GM06990 (cell line): ENCODE measurements at regions not wholly inside any gene's neighbourhood (a gene's known extent, or its start where the extent isn't known, plus 50 kb on each side); places are given as distances from the start of the nearest gene placed in this dataset.

ENCODE experiments used
- DNase-seq: peaks from one replicate; pipeline ENCODE4 v3.0.0-alpha.2; 2011; ENCODE audit not compliant: insufficient read length; ENCODE audit errors: extremely low read depth
- H3K27me3 ChIP-seq: replicated peaks from 2 replicates; pipeline ENCODE4 v1.6.0; 2011; ENCODE audit warnings: low read length; ENCODE audit not compliant: control insufficient read depth, insufficient read depth
- H3K36me3 ChIP-seq: 2 replicates; pipeline ENCODE4 v1.5.1; 2011; ENCODE audit warnings: low read length; ENCODE audit not compliant: control insufficient read depth, insufficient read depth
- H3K4me3 ChIP-seq: replicated peaks from 2 replicates; pipeline ENCODE4 v1.5.1; 2011; ENCODE audit warnings: low read depth, mild to moderate bottlenecking, control low read depth, low read length
- TF ChIP-seq, protein P1 (sequence below): IDR thresholded peaks from 2 replicates; pipeline ENCODE4 v1.5.1; 2011; ENCODE audit warnings: low read length, control low read depth, mild to moderate bottlenecking, inconsistent platforms; ENCODE audit not compliant: insufficient read depth, poor library complexity, severe bottlenecking

- DNase-seq, result no peak
- Histone ChIP-seq H3K36me3 (no peaks in the 10 kb centered on the region), H3K4me3 (no peak overlapping the region), H3K27me3 (no peaks in the 10 kb centered on the region)
- TF ChIP-seq, protein P1, sequence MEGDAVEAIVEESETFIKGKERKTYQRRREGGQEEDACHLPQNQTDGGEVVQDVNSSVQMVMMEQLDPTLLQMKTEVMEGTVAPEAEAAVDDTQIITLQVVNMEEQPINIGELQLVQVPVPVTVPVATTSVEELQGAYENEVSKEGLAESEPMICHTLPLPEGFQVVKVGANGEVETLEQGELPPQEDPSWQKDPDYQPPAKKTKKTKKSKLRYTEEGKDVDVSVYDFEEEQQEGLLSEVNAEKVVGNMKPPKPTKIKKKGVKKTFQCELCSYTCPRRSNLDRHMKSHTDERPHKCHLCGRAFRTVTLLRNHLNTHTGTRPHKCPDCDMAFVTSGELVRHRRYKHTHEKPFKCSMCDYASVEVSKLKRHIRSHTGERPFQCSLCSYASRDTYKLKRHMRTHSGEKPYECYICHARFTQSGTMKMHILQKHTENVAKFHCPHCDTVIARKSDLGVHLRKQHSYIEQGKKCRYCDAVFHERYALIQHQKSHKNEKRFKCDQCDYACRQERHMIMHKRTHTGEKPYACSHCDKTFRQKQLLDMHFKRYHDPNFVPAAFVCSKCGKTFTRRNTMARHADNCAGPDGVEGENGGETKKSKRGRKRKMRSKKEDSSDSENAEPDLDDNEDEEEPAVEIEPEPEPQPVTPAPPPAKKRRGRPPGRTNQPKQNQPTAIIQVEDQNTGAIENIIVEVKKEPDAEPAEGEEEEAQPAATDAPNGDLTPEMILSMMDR, result no peak
Observed at GRCh38 chr10:4034907-4035598, 250.0 kb upstream of the KLF6 start.

- TF ChIP-seq, protein P1, result no peak
- peak; percentile 48 for DNase-seq
- H3K36me3 ChIP-seq, result no peaks in the 10 kb centered on the region
- no peak overlapping the region for H3K4me3 ChIP-seq
- no peaks in the 10 kb centered on the region for H3K27me3 ChIP-seq
Observed at GRCh38 chr10:4033341-4033896, 248.4 kb upstream of the KLF6 start.

DNA sequence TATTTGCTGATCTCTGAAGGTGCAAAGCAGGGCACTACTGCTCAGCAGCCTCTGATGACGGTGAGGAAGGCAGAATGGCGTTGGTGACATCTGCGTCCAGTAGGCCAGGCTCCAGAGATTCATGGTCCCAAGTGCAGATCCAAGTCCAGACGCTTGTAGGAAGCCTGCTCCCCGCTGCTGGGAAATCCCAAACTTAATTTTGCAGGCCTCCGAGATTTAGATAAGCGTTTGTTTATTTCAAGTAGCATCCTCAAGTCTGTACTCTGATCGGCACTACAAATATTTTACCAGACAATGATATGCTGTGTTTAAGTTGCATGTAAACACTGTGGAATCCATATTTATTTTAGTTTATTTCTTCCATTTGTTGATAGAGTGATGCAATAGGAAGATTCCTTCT lies 244.9 kb upstream of the KLF6 start:
- TF ChIP-seq, protein P1, result no peak
- no peaks in the 10 kb centered on the region for H3K27me3 ChIP-seq
- no peak for DNase-seq
- no peaks in the 10 kb centered on the region for H3K36me3 ChIP-seq
- no peak overlapping the region for H3K4me3 ChIP-seq

GRCh38 chr10:4028854-4029583 lies 244.0 kb upstream of the KLF6 start:
- Histone ChIP-seq H3K27me3 (no peaks in the 10 kb centered on the region), H3K36me3 (no peaks in the 10 kb centered on the region), H3K4me3 (no peak overlapping the region)
- TF ChIP-seq, protein P1, result no peak
- DNase-seq, result no peak

GRCh38 chr10:4028027-4028471 lies 243.0 kb upstream of the KLF6 start:
- H3K4me3 ChIP-seq, result no peak overlapping the region
- no peak for DNase-seq
- TF ChIP-seq, protein P1, result no peak
- H3K36me3 ChIP-seq, result no peaks in the 10 kb centered on the region
- no peaks in the 10 kb centered on the region for H3K27me3 ChIP-seq
